ENCODE measurements at regions not wholly inside any gene's neighbourhood (a gene's known extent, or its start where the extent isn't known, plus 50 kb on each side); places are given as distances from the start of the nearest gene placed in this dataset.
"Not testable (repeated sequence)": the region's sequence is repeated elsewhere in the genome, so short reads cannot be mapped to it uniquely, and the experiment has no call there.

DNA sequence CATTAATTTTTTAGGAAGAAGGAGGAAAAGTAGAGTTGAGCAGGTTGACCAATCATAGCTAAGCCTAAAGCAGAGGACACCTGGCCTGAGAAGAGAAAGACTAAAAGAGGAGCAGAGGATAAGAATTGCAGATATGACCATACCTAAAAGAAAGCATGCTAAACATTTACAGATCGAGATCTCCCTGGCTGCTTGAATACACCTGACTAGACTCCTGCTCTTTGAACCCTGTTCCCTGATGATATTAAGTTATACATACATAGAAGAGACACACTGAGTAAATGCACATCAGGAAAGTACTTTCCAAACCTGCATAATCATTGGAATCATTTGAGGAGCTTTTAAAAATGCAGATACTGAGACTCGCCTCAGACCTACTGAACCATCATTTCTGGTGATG, 232.3 kb upstream of the ELL2 start:
- no peak overlapping the region for H3K27ac ChIP-seq
- H3K9ac ChIP-seq: no peak overlapping the region
- H3K4me3 ChIP-seq (ENCODE audit: low read depth, low read length): no peak overlapping the region
- TF ChIP-seq, protein P1, sequence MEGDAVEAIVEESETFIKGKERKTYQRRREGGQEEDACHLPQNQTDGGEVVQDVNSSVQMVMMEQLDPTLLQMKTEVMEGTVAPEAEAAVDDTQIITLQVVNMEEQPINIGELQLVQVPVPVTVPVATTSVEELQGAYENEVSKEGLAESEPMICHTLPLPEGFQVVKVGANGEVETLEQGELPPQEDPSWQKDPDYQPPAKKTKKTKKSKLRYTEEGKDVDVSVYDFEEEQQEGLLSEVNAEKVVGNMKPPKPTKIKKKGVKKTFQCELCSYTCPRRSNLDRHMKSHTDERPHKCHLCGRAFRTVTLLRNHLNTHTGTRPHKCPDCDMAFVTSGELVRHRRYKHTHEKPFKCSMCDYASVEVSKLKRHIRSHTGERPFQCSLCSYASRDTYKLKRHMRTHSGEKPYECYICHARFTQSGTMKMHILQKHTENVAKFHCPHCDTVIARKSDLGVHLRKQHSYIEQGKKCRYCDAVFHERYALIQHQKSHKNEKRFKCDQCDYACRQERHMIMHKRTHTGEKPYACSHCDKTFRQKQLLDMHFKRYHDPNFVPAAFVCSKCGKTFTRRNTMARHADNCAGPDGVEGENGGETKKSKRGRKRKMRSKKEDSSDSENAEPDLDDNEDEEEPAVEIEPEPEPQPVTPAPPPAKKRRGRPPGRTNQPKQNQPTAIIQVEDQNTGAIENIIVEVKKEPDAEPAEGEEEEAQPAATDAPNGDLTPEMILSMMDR (IDR thresholded peaks at IDR 0.05): no peak
- no peak overlapping the region for H2AFZ ChIP-seq
- no peaks in the 10 kb centered on the region for H3K79me2 ChIP-seq
- no peaks in the 10 kb centered on the region for H3K4me1 ChIP-seq
- no peaks in the 10 kb centered on the region for H3K9me3 ChIP-seq (ENCODE audit: control insufficient read depth, low read length)
- no peak overlapping the region for H3K4me2 ChIP-seq (ENCODE audit: low read length)
- no peaks in the 10 kb centered on the region for H3K36me3 ChIP-seq (ENCODE audit: control insufficient read depth, insufficient read depth, low read length)
- no peaks in the 10 kb centered on the region for H3K27me3 ChIP-seq (ENCODE audit: control insufficient read depth, insufficient read depth, low read length)

DNA sequence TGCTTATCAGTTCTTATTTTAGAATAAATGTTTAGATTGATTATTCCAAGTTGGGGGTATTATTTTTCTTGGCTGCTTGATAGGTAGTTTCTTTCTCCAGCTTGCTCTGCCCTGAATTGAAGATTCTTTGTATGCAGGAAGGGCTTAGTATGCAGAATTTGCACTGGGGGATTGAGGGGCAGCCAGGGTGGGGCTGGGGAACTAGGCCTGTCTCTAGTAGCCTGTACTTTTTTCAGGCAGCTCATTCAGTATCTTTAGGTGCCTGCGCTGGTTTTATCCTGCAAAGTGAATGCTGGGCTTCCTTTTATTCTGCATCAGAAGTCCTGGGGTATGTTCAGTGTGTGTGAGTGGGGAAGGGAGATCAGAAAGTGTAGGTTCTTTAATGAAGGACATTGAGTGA, 228.3 kb upstream of the ELL2 start:
- no peaks in the 10 kb centered on the region for H3K27me3 ChIP-seq (ENCODE audit: control insufficient read depth, insufficient read depth, low read length)
- no peaks in the 10 kb centered on the region for H3K79me2 ChIP-seq
- TF ChIP-seq, protein P1 (IDR thresholded peaks at IDR 0.05): no peak
- no peaks in the 10 kb centered on the region for H3K36me3 ChIP-seq (ENCODE audit: control insufficient read depth, insufficient read depth, low read length)
- H3K4me2 ChIP-seq (ENCODE audit: low read length): no peak overlapping the region
- H3K9ac ChIP-seq: no peak overlapping the region
- no peak overlapping the region for H3K27ac ChIP-seq
- no peaks in the 10 kb centered on the region for H3K9me3 ChIP-seq (ENCODE audit: control insufficient read depth, low read length)
- H2AFZ ChIP-seq: no peak overlapping the region
- H3K4me1 ChIP-seq: no peaks in the 10 kb centered on the region
- H3K4me3 ChIP-seq (ENCODE audit: low read depth, low read length): no peak overlapping the region

DNA sequence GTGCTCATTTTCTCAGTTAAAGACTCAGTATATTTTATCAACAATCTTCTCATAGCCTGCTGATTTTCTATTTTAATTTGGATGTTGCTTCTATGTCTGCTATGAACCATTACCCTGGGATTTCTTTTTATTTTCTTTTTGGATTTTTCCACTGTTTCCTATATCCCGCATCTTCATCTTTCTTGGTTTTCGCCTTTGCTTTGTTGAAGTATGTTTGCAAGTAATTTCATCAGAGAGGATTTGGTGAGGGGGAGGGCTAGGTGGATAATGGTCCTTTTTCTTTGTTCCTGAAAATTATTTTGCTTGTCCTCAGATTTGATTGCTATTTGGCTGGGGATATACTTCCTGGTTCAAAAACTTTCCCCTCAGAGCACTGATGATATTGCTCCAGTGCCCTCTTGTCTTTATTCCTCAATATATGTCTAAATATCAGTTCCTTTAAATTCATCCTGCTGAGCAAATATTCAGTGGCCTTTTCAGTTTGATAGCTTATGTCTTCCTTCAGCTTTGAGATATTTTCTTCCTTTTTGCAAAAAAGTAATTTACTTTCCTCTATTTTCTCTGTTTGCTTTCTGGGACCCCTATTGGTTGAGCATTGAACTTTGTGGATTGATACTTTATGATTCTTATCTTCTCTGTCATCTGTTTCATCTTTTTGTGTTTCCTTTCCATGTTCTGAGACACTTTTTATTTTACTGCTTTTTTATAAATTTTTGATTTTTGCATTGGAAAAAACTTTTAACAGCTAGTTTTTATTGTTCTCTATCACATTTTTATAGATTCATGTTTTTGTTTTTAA, 227.6 kb upstream of the ELL2 start:
- Histone ChIP-seq H3K27me3 (ENCODE audit: control insufficient read depth, insufficient read depth, low read length) (no peaks in the 10 kb centered on the region), H3K27ac (no peak overlapping the region), H2AFZ (no peak overlapping the region), H3K9ac (no peak overlapping the region), H3K4me3 (ENCODE audit: low read depth, low read length) (no peak overlapping the region), H3K9me3 (ENCODE audit: control insufficient read depth, low read length) (no peaks in the 10 kb centered on the region), H3K4me1 (no peaks in the 10 kb centered on the region), H3K4me2 (ENCODE audit: low read length) (no peak overlapping the region), H3K79me2 (no peaks in the 10 kb centered on the region), H3K36me3 (ENCODE audit: control insufficient read depth, insufficient read depth, low read length) (no peaks in the 10 kb centered on the region)
- TF ChIP-seq, protein P1 (IDR thresholded peaks at IDR 0.05): no peak

DNA sequence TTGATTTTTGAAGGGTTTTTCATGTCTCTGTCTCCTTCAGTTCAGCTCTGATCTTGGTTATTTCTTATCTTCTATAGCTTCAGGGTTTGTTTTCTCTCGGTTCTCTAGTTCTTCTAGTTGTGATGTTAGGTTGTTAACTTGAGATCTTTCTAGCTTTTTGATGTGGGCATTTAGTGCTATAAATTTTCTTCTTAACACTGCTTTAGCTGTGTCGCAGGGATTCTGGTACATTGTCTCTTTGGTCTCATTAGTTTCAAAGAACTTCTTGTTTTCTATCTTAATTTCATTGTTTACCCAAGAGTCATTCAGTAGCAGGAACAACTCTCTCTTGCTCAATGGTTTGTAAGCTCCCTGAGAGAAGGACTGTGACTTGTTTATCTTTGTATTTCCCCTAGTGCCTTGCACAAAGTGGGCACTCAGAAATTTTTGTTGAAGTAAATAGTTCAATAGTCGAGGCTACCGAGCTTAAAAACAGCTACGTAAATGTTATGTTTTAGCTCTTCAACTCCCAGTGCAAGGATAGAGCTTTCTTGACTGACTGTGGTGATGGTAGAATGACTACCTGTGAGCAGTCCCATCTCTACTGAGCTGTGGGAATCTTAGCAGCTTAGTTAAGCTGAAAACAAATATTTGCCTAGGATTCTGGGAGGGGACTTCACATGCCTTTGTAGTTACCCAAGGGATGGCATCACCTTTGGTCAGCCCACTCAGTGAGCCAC, 225.8 kb upstream of the ELL2 start:
- no peaks in the 10 kb centered on the region for H3K36me3 ChIP-seq (ENCODE audit: control insufficient read depth, insufficient read depth, low read length)
- TF ChIP-seq, protein P1 (IDR thresholded peaks at IDR 0.05): no peak

DNA sequence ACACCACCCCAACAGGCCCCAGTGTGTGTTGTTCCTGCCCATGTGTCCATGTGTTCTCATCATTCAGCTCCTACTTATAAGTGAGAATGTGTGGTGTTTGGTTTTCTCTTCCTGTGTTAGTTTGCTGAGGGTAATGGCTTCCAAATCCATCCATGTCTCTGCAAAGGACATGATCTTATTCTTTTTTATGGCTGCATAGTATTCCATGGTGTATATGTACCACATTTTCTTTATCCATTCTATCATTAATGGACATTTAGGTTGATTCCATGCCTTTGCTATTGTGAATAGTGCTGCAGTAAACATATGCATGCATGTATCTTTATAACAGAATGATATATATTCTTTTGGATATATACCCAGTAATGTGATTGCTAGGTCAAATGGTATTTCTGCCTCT, 222.9 kb upstream of the ELL2 start:
- H3K36me3 ChIP-seq (ENCODE audit: control insufficient read depth, insufficient read depth, low read length); H3K4me3 ChIP-seq (ENCODE audit: low read depth, low read length); H2AFZ ChIP-seq; H3K4me2 ChIP-seq (ENCODE audit: low read length); H3K9me3 ChIP-seq (ENCODE audit: control insufficient read depth, low read length); H3K4me1 ChIP-seq; H3K79me2 ChIP-seq; H3K27ac ChIP-seq; H3K27me3 ChIP-seq (ENCODE audit: control insufficient read depth, insufficient read depth, low read length); H3K9ac ChIP-seq: not testable (repeated sequence)

More for the DNA sequence above, 225.8 kb upstream of the ELL2 start:
- Histone ChIP-seq H3K4me2 (ENCODE audit: low read length) (no peak overlapping the region), H3K4me3 (ENCODE audit: low read depth, low read length) (no peak overlapping the region), H3K9me3 (ENCODE audit: control insufficient read depth, low read length) (no peaks in the 10 kb centered on the region), H3K79me2 (no peaks in the 10 kb centered on the region), H3K27me3 (ENCODE audit: control insufficient read depth, insufficient read depth, low read length) (no peaks in the 10 kb centered on the region), H3K9ac (no peak overlapping the region), H3K4me1 (no peaks in the 10 kb centered on the region), H2AFZ (no peak overlapping the region), H3K27ac (no peak overlapping the region)

Data from parathyroid adenoma (tissue), 2 donors.